SJCRH30 (cell line): ENCODE measurements at regions not wholly inside any gene's neighbourhood (a gene's known extent, or its start where the extent isn't known, plus 50 kb on each side); places are given as distances from the start of the nearest gene placed in this dataset.
A peak's percentile ranks its signal among the peaks of the same experiment; 100 is the strongest.

Experiments used
- DNase-seq, 2 experiments: peaks; one replicate each; pipeline ENCODE4 v3.0.0-alpha.2; 2015 to 2020
- H3K27ac ChIP-seq: fragments of 250-450 bp; sonication (Bioruptor Pico); 2 replicates; pipeline ENCODE4 v1.5.1; 2020; ENCODE audit warnings: mild to moderate bottlenecking, moderate library complexity
- H3K27me3 ChIP-seq: fragments of 250-450 bp; sonication (Bioruptor Pico); 2 replicates; pipeline ENCODE4 v1.5.1; 2020; ENCODE audit warnings: mild to moderate bottlenecking, moderate library complexity
- H3K36me3 ChIP-seq: fragments of 250-450 bp; sonication (Bioruptor Pico); 2 replicates; pipeline ENCODE4 v1.5.1; 2020; ENCODE audit warnings: mild to moderate bottlenecking, moderate library complexity
- H3K4me1 ChIP-seq: fragments of 250-450 bp; sonication (Bioruptor Pico); 2 replicates; pipeline ENCODE4 v1.5.1; 2020; ENCODE audit warnings: mild to moderate bottlenecking, moderate library complexity
- H3K4me3 ChIP-seq: fragments of 250-450 bp; sonication (Bioruptor Pico); 2 replicates; pipeline ENCODE4 v1.5.1; 2020; ENCODE audit warnings: mild to moderate bottlenecking, moderate library complexity
- H3K9me3 ChIP-seq: fragments of 250-450 bp; sonication (Bioruptor Pico); replicated peaks from 2 replicates; pipeline ENCODE4 v1.5.1; 2020; ENCODE audit warnings: mild to moderate bottlenecking, moderate library complexity

GRCh38 chr11:82003024-82003423, 730.6 kb downstream of the FAM181B start:
- no peaks in the 10 kb centered on the region for H3K9me3 ChIP-seq
- no peak overlapping the region for H3K27ac ChIP-seq
- H3K36me3 ChIP-seq = no peaks in the 10 kb centered on the region
- H3K27me3 ChIP-seq = no peaks in the 10 kb centered on the region; the same call in none of the 2 replicates
- no peak for DNase-seq
- no peak overlapping the region for H3K4me3 ChIP-seq
- no peaks in the 10 kb centered on the region for H3K4me1 ChIP-seq

DNA sequence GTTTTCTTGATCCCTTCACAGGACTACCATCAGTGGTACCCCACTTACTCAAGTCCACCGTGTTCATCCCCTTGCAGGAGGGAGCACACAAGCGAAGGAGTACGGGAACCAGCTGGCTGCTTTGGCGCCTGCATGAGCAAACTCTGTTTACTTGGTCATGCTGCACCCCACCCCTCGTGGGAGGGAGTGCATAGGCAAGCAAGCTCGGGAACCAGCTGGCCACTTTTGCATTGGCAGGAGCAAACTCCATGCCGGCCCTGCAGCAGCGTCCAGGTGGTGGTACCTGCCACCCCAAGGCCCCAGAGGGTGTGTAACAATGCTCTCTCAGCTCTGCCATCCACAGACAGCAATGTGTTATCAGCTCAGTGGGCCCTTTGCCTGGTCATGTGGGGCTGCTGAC, 737.8 kb downstream of the FAM181B start:
- H3K27me3 ChIP-seq = no peaks in the 10 kb centered on the region; the same call in 1 of the 2 replicates
- no peaks in the 10 kb centered on the region for H3K36me3 ChIP-seq
- H3K9me3 ChIP-seq = no peaks in the 10 kb centered on the region; the same call in 1 of the 2 replicates
- H3K4me1 ChIP-seq = no peaks in the 10 kb centered on the region
- no peak overlapping the region for H3K27ac ChIP-seq
- no peak for DNase-seq
- H3K4me3 ChIP-seq = no peak overlapping the region

DNA sequence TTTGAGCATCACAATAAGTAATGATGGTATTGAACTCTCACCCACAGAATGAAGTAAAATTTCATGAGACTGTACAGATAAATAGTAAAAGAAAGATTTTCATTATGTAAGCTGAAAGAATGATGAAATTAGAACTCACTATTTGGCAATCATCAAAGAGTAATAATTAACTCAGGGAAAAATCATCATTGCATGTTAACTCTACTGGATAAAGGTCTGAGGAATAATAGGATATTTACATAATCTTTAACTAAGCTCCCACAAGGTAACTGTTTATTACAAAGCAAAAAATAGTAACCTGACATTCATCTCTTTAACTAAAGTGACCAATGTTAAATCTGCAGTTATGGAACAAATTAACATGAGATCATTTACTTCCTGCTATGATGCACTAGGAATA, 739.9 kb downstream of the FAM181B start:
- Histone ChIP-seq H3K9me3 (no peaks in the 10 kb centered on the region; the same call in 1 of the 2 replicates), H3K4me1 (no peaks in the 10 kb centered on the region), H3K36me3 (no peaks in the 10 kb centered on the region), H3K27me3 (no peaks in the 10 kb centered on the region; the same call in 1 of the 2 replicates), H3K27ac (no peak overlapping the region), H3K4me3 (no peak overlapping the region)
- no peak for DNase-seq

DNA sequence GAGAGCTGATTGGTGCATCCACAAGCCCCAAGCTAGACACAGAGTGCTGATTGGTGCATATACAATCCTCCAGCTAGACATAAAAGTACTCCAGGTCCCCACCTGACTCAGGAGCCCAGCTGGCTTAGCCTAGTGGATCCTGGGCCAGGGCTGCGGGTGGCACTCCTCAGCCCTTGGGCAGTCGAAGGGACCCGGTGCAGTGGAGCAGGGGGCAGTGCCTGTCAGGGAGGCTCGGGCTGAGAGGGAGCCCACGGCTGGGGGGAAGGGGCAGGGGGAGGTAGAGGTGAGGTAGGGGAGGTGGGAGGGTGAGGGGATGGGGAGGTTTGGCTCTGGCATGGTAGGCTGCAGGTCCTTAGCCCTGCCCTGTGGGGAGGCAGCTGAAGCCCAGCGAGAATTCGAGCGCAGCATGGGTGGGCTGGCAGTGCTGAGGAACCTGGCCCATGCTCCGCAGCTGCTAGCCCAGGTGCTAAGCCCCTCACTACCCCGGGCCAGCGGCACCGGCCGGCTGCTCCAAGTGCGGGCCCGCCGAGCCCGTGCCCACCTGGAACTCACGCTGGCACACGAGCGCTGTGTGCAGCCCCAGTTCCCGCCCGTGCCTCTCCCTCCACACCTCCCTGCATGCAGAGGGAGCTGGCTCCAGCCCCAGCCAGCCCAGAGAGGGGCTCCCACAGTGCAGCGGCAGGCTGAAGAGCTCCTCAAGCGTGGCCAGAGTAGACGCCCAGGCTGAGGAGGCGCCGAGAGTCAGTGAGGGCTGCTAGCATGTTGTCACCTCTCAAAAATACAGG, 742.8 kb downstream of the FAM181B start:
- Histone ChIP-seq H3K4me1 (no peaks in the 10 kb centered on the region), H3K36me3 (no peaks in the 10 kb centered on the region), H3K27me3 (no peaks in the 10 kb centered on the region), H3K9me3 (no peaks in the 10 kb centered on the region; the same call in 1 of the 2 replicates), H3K27ac (no peak overlapping the region), H3K4me3 (no peak overlapping the region)
- DNase-seq = no peak

GRCh38 chr11:81989093-81989492, 744.6 kb downstream of the FAM181B start:
- no peaks in the 10 kb centered on the region for H3K27me3 ChIP-seq
- H3K4me3 ChIP-seq = no peak overlapping the region
- H3K9me3 ChIP-seq = no peaks in the 10 kb centered on the region; the same call in 1 of the 2 replicates
- DNase-seq = no peak
- no peaks in the 10 kb centered on the region for H3K4me1 ChIP-seq
- no peaks in the 10 kb centered on the region for H3K36me3 ChIP-seq
- H3K27ac ChIP-seq = no peak overlapping the region

DNA sequence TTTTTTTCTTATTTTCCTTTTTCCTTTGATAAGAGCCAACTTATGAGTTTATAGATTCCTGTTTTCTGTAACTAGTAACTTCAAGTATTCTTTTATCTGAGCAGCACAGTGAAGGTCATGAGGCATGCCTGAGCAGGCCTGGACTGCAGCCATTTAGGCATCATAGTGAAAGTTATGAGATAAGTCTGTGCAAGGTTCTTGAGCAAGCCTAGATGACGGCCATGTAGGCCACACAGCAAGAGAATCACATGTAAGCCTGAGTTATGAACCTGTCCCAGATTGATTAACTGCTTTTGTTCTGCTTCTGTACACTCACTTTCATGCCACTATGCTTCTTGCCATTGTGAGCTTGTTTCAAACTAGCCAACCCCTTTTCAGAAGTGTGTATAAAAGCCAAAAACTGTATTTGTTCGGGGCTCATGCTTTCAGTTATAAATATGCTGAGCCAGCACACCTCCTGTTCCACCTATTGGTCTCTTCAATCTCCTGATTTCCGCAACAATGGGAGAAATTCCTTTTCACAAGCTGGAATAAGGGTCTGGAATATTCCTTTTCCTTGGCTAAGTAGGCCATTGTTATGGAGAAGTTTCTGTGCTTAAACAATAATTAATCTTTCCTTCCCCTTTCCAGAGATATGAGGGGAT, 745.7 kb downstream of the FAM181B start:
- DNase-seq = no peak

DNA sequence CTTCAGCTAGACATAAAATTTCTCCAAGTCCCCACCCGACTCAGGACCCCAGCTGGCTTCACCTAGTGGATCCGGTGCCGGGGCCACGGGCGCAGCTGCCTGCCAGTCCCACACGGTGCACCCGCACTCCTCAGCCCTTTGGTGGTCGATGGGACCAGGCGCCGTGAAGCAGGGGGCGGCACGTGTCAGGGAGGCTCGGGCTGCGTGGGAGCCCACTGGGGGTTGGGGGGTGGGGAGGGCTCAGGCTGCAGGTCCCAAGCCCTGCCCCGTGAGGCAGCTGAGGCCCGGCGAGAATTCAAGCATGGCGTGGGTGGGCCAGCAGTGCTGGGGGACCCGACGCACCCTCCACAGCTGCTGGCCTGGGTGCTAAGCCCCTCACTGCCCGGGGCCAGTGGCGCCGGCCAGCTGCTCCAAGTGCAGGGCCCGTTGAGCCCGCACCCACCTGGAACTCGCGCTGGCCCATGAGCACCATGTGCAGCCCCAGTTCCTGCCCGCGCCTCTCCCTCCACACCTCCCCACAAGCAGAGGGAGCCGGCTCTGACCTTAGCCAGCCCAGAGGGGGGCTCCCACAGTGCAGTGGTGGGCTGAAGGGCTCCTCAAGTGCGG, 747.0 kb downstream of the FAM181B start:
- no peaks in the 10 kb centered on the region for H3K4me1 ChIP-seq
- H3K4me3 ChIP-seq = no peak overlapping the region
- no peaks in the 10 kb centered on the region; the same call in 1 of the 2 replicates for H3K9me3 ChIP-seq
- no peaks in the 10 kb centered on the region for H3K36me3 ChIP-seq
- no peak for DNase-seq
- H3K27ac ChIP-seq = no peak overlapping the region
- H3K27me3 ChIP-seq = no peaks in the 10 kb centered on the region

More for the DNA sequence above, 745.7 kb downstream of the FAM181B start:
- H3K27ac ChIP-seq = no peak overlapping the region
- no peaks in the 10 kb centered on the region for H3K27me3 ChIP-seq
- H3K4me3 ChIP-seq = no peak overlapping the region
- H3K9me3 ChIP-seq = no peaks in the 10 kb centered on the region; the same call in 1 of the 2 replicates
- H3K36me3 ChIP-seq = no peaks in the 10 kb centered on the region
- no peaks in the 10 kb centered on the region for H3K4me1 ChIP-seq

- no peak for DNase-seq
- Histone ChIP-seq H3K9me3 (no peaks in the 10 kb centered on the region), H3K4me1 (no peaks in the 10 kb centered on the region), H3K27ac (no peak overlapping the region), H3K4me3 (no peak overlapping the region), H3K27me3 (no peaks in the 10 kb centered on the region), H3K36me3 (no peaks in the 10 kb centered on the region)
These were observed 754.2 kb downstream of the FAM181B start for GRCh38 chr11:81979448-81979847.

- no peaks in the 10 kb centered on the region for H3K36me3 ChIP-seq
- no peaks in the 10 kb centered on the region for H3K4me1 ChIP-seq
- H3K4me3 ChIP-seq = no peak overlapping the region
- DNase-seq = no peak
- no peaks in the 10 kb centered on the region for H3K9me3 ChIP-seq
- no peaks in the 10 kb centered on the region for H3K27me3 ChIP-seq
- H3K27ac ChIP-seq = no peak overlapping the region
These were observed 758.3 kb downstream of the FAM181B start for GRCh38 chr11:81975261-81975900.

DNA sequence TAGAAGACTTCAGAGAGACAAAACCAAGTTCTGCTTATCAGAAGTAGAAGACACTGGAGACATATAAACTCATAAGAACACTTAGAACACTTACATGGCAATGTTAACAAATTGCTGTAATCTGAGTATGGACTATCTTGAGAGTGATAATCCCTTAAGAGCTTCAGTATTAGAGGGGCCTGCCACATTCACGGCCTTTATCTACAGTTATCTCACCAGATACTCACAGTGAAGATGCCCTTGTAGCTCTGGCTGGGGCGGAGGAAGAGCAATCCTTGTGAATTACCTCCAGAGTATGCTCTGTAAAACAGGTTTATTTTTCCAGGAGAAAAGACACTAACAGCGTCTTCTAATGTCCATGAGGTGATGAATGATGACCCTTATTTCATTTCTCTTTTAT, 762.8 kb downstream of the FAM181B start:
- DNase-seq = peak in 1 of 2 experiments; percentile 4

GRCh38 chr11:81967242-81967641, 766.4 kb downstream of the FAM181B start:
- Histone ChIP-seq H3K36me3 (no peaks in the 10 kb centered on the region), H3K4me1 (no peaks in the 10 kb centered on the region), H3K9me3 (no peaks in the 10 kb centered on the region), H3K4me3 (no peak overlapping the region), H3K27ac (no peak overlapping the region), H3K27me3 (no peaks in the 10 kb centered on the region; the same call in 1 of the 2 replicates)
- no peak for DNase-seq

More for the DNA sequence above, 762.8 kb downstream of the FAM181B start:
- no peak overlapping the region for H3K4me3 ChIP-seq
- H3K27ac ChIP-seq = no peak overlapping the region
- no peaks in the 10 kb centered on the region; the same call in 1 of the 2 replicates for H3K27me3 ChIP-seq
- no peaks in the 10 kb centered on the region for H3K9me3 ChIP-seq
- H3K4me1 ChIP-seq = no peaks in the 10 kb centered on the region
- no peaks in the 10 kb centered on the region for H3K36me3 ChIP-seq

- no peaks in the 10 kb centered on the region for H3K36me3 ChIP-seq
- no peaks in the 10 kb centered on the region for H3K9me3 ChIP-seq
- no peak overlapping the region for H3K4me3 ChIP-seq
- H3K27ac ChIP-seq = no peak overlapping the region
- H3K27me3 ChIP-seq = no peaks in the 10 kb centered on the region; the same call in 1 of the 2 replicates
- no peaks in the 10 kb centered on the region for H3K4me1 ChIP-seq
- no peak for DNase-seq
These were observed 767.3 kb downstream of the FAM181B start for GRCh38 chr11:81966340-81966739.

DNA sequence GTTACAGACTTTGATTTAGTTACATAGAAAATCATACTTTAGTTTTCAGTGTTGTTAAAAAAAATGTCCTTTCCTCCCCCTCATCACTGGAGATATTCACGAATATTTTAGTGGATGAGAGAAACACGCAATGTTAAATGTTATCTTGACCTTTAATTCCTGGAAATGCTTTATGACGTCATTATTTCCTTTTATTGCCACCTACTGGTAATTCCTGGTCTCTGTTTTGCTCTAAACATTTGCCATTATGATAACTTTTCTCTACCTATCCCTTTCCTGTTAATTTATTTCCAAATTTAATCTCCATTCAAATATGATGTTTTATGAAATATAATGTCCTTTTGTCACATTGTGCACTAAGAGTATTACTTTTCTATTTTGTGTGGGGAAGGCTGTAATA, 770.6 kb downstream of the FAM181B start:
- DNase-seq = peak in 1 of 2 experiments; percentile 14

GRCh38 chr11:81960443-81960842, 773.2 kb downstream of the FAM181B start:
- no peaks in the 10 kb centered on the region for H3K4me1 ChIP-seq
- DNase-seq = no peak
- H3K27ac ChIP-seq = no peak overlapping the region
- no peak overlapping the region for H3K4me3 ChIP-seq
- H3K36me3 ChIP-seq = no peaks in the 10 kb centered on the region
- no peaks in the 10 kb centered on the region for H3K9me3 ChIP-seq
- peaks cover 4% of the 10 kb centered on the region; the same call in 1 of the 2 replicates for H3K27me3 ChIP-seq

More for the DNA sequence above, 770.6 kb downstream of the FAM181B start:
- Histone ChIP-seq H3K36me3 (no peaks in the 10 kb centered on the region), H3K9me3 (no peaks in the 10 kb centered on the region), H3K4me1 (no peaks in the 10 kb centered on the region), H3K27ac (no peak overlapping the region), H3K4me3 (no peak overlapping the region), H3K27me3 (no peaks in the 10 kb centered on the region)
